ENCODE measurements at regions not wholly inside any gene's neighbourhood (a gene's known extent, or its start where the extent isn't known, plus 50 kb on each side); places are given as distances from the start of the nearest gene placed in this dataset.

GRCh38 chr22:49259839-49260615 is 567.6 kb downstream of the BRD1 start:
- DNase-seq (ENCODE audit: low read depth): no peak

DNA sequence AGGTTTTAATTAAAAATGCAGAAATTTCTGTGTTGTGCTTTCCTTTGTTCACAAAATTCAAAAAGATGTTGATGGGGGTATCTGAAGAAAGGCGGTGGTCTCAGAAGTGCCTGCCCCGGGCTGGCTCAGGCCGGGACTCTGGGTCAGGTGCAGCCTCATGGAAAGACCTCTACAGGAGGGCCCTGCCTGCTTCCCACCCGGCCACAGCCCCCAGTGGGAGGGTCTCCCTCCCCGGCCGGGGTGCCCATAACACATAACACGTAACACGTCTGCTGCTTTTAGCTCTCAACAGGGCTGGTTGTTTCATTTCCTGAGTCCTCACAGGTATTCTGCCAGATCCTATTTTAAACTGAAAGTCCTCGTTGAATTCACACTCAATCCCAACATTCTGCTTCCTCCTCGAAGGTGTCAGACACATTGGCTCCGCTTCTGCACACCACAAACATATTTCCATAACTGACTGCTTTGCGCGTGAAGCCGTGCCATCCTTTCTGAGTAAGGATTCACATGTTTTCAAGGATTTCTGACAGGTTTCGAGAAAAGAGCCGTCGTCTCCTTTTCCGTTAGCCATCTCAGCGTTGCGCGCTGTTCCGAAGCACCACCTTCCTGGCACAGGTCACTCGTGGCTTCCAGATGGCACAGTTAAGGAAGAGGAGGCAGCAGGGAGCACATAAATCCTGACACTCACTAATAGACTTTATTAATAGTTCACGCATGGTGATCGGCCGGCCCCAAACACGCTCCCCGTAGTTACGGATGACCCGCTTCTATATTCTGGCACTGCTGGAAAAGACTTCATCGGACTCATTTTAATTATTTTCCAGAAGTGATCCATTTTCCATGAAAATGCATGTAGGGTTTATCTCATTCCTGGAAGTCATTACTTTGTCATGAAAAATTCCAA is 569.3 kb downstream of the BRD1 start:
- DNase-seq (ENCODE audit: low read depth): no peak

GRCh38 chr22:49257551-49257961 is 570.1 kb downstream of the BRD1 start:
- DNase-seq (ENCODE audit: low read depth): no peak

DNA sequence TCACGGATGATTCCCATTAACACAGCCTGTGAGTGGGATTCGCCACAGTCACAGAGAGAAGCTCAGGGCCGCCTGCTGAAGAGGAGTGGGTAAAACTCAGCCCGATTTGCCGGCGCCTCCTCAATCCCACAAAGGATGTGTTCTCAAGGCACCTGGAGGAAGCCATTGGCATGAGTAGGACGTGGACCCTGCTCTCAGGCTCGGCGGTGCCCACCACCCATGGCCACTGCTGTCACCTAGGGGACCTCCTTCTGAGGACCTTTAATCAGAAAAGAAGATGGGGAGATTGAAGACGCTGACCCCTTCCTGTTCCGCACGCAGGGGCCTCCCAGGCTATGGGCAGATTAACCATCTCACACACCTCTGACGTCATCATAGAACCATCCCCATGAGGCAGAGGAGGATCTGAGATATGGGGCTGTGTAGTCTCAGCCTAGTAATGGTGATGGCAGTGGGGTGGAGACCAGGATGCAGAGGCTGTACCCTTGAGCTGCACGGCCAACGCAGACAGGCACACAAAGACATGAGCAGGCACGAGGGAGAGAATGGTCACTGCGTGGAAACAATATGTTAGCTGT is 571.8 kb downstream of the BRD1 start:
- no peak for DNase-seq (ENCODE audit: low read depth)

- no peak for DNase-seq (ENCODE audit: low read depth)
Observed at GRCh38 chr22:49255154-49255553, 572.5 kb downstream of the BRD1 start.

DNA sequence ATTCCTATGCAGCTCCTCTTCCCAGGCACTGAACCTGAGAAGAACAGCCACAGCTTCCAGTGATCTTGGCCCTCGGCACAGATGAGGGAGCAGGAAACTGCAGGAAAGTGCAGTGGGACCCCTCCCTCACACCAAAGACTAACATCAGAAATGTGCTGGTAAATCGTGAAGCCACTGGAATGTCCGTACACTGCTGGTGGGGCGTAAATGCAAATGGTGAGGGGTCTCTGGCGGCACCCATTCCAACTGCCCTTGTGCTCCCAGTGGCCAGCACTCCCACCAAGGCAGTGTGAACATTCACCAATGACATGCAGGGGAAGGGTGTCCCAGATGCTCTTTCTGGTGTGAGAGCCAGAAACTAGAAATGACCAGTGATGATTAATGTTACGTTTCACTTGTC is 574.0 kb downstream of the BRD1 start:
- DNase-seq (ENCODE audit: low read depth): no peak

- no peak for DNase-seq (ENCODE audit: low read depth)
Observed at GRCh38 chr22:49251371-49251770, 576.3 kb downstream of the BRD1 start.

- no peak for DNase-seq (ENCODE audit: low read depth)
Observed at GRCh38 chr22:49247194-49247924, 580.3 kb downstream of the BRD1 start.

- DNase-seq (ENCODE audit: low read depth): no peak
Observed at GRCh38 chr22:49244466-49245420, 582.9 kb downstream of the BRD1 start.

DNA sequence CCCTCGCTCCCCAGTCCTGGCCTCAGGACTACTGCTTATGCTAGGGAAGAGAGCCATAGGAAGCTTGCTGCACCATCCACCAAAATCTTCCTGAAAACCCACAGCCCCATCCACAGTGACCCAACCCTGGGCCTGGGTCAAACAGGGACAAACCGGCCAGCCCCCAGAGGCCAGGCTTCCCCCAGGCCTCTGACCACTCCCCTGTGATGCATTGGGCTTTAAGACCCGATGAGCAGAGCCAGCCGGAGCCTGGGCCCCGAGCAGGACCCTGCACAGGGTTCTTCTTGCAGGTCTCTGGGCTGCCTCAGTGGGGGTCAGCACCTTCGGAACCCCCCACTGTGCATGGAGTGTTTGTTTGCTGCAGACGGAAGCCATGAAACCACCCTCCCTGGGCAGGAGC is 583.7 kb downstream of the BRD1 start:
- DNase-seq (ENCODE audit: low read depth): no peak

DNA sequence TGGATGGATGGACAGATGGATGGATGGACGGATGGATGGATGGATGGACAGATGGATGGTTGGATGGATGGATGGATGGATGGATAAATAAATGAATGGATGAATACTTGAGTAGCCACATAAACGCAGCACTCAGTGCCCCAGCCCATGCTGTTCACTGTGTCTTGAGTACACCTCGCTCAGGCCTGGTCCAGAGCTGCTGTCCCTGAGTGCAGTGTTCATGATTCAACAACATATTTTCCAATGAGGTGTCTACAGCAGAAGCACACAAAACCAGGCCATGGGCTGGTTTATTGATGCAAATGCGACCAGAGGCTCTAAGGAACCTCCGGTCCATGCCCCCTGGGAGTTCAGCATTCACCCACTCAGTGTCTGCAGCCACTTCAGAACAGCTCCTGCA is 584.3 kb downstream of the BRD1 start:
- no peak for DNase-seq (ENCODE audit: low read depth)

GRCh38 chr22:49242480-49242879 is 585.2 kb downstream of the BRD1 start:
- no peak for DNase-seq (ENCODE audit: low read depth)

DNA sequence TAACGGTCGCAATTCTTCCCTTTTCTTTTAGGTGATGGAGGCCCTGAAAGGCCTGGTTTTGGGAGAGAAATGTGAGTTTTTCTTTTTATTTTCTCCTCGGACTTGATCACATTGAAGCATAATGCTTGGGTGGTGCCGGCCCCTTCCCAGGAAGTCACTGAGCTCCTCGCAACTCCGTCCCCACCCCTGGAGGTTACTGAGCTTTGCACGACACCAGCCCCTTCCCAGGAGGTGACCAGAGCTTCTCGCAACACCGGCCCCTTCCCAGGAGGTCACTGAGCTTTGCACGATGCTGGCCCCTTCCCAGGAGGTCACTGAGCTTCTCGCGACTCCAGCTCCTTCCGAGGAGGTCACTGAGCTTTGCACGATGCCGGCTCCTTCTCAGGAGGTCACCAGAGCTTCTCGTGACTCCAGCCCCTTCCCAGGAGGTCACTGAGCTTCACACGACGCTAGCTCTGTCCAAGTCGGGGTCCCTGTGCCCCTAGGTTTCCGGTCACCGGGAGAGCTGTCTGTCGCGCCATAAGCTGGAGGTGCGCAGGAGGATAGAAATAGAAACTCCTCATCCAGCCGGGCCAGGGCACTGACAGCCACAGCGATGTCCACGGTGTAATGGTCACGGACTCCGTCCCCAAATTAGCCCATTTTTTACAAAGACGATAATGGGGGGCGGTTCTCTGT is 586.4 kb downstream of the BRD1 start:
- no peak for DNase-seq (ENCODE audit: low read depth)

GRCh38 chr22:49240472-49240871 is 587.2 kb downstream of the BRD1 start:
- DNase-seq (ENCODE audit: low read depth): no peak

- DNase-seq (ENCODE audit: low read depth): no peak
Observed at GRCh38 chr22:49240016-49240380, 587.7 kb downstream of the BRD1 start.

DNA sequence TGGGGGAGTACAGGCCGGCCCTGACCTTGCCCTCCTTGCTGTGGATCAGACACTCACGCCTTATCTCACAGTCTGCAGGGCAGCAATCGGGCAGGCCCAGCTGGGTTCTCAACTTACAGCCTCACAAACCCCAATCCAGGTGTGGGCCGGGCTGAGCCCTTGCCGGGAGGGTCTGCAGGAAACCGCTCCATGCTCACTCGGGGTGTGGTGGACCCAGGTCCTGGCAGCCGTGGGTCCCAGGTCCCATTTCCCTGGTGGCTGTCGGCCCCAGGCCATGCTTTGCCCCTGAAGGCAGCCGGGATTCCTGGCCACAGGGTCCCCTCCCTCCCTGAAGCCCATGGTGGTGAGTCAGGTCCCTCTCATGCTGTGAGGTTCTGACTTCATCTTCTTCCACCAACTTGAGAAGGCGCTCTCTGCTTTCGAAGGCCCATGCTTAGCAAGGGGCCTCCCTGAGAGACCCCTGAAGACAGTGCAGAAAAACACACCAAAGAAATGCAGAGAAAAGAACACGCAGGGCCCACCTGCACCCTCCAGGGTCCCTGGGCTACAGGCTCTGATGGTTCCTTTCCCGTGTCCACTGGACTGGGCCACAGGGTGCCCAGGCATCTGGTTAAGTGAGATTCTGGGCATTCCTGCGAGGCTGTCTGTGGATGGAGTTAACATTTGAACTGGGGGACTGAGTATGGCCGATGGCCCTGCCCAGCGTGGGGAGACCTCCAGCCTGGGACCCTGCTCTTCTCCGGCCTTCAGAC is 588.2 kb downstream of the BRD1 start:
- no peak for DNase-seq (ENCODE audit: low read depth)

DNA sequence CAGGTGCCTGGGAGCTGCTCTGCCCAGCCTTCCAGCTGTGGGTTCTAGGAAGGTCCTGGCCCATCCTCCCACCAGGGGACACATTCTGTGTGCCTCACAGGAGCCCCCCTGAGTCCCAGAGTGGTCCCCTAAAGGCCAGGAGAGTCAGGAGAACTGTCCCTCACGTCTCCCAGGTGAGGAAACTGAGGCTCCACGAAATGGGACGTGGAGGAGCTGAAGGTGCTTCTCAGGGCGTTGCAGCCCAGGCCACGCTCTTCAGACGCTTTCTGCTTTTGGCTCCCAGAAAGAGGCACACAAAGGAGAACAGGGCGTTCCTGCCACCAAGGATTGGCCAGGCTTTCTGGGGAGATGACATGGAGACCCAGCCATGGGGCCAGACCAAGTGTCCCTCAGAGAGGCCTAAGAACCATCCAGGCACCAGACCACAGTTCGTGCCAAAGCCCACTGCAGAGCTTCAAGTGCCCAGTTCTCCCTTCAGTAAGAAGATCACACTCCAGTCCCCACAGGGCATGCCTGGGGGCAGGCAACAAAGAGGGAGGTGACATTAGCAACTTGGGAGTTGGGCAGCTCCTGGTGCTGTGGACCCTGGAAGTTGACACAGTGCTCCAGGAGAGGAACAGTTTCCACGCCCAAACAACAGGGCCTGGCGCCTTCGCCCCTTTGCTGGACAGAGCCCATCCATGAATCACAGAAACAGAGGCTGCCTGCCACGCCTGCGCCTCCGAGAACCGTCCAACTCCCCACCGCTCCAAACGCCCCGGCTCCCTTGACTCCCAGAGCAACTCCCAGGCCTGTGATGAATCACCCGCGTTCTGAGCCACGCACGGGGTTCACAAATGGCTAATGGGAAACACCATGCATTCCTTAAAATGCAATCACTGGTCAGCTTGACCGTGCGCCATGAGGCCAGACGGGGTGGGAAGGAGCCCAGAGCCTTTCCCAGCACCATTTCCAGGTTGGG is 589.2 kb downstream of the BRD1 start:
- DNase-seq (ENCODE audit: low read depth): no peak

- no peak for DNase-seq (ENCODE audit: low read depth)
Observed at GRCh38 chr22:49237703-49238102, 590.0 kb downstream of the BRD1 start.

DNA sequence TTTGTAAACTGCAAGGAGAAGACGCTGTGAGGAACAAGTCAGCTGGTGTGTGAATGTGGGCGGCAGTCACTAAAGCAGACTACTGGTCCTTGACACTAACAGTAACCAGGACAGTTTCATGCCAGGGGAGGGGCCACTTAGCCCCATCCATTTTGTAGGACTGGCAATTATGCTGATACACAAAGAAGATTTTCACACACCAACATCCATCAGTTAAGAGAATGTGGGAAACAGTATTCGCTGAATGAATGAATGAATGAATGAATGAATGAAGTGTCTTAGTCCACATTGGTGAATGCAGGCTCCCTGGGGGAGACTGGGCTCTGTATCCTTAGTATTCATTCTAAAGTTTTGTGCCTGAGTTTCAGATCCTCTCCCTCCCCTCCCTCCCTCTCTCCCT is 590.4 kb downstream of the BRD1 start:
- DNase-seq (ENCODE audit: low read depth): no peak

Data from HS-5 (cell line).